C4-2B (cell line): ENCODE measurements at regions not wholly inside any gene's neighbourhood (a gene's known extent, or its start where the extent isn't known, plus 50 kb on each side); places are given as distances from the start of the nearest gene placed in this dataset.
"Not testable (repeated sequence)": the region's sequence is repeated elsewhere in the genome, so short reads cannot be mapped to it uniquely, and the experiment has no call there.

Experiments
- H3K27ac ChIP-seq: fragments of 450-650 bp; 2 replicates; pipeline ENCODE4 v1.5.1; 2017
- ZFX ChIP-seq: fragments of 450-650 bp; IDR thresholded peaks from 2 replicates; pipeline ENCODE4 v1.6.1; 2017
- TF ChIP-seq, protein P1 (sequence below): fragments of 450-650 bp; conservative IDR thresholded peaks from 2 replicates; pipeline ENCODE4 v1.5.1; 2017; ENCODE audit warnings: mild to moderate bottlenecking

DNA sequence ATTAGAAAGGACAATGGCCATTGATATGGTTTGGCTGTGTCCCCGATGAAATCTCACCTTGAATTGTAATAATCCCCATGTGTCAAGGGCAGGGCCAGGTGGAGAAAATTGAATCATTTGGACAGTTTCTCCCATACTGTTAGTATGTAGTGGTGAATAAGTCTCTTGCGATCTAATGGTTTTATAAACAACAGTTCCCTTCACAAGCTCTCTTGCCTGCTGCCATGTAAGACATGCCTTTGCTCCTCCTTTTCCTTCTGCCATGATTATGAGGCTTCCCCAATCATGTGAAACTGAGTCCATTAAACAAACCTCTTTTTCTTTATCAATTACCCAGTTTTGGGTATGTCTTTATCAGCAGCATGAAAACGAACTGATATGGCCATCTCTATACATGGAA lies 302.7 kb downstream of the SFMBT2 start:
- no peak for TF ChIP-seq ZFX
- TF ChIP-seq, protein P1, sequence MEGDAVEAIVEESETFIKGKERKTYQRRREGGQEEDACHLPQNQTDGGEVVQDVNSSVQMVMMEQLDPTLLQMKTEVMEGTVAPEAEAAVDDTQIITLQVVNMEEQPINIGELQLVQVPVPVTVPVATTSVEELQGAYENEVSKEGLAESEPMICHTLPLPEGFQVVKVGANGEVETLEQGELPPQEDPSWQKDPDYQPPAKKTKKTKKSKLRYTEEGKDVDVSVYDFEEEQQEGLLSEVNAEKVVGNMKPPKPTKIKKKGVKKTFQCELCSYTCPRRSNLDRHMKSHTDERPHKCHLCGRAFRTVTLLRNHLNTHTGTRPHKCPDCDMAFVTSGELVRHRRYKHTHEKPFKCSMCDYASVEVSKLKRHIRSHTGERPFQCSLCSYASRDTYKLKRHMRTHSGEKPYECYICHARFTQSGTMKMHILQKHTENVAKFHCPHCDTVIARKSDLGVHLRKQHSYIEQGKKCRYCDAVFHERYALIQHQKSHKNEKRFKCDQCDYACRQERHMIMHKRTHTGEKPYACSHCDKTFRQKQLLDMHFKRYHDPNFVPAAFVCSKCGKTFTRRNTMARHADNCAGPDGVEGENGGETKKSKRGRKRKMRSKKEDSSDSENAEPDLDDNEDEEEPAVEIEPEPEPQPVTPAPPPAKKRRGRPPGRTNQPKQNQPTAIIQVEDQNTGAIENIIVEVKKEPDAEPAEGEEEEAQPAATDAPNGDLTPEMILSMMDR = no peak
- H3K27ac ChIP-seq = no peak overlapping the region

DNA sequence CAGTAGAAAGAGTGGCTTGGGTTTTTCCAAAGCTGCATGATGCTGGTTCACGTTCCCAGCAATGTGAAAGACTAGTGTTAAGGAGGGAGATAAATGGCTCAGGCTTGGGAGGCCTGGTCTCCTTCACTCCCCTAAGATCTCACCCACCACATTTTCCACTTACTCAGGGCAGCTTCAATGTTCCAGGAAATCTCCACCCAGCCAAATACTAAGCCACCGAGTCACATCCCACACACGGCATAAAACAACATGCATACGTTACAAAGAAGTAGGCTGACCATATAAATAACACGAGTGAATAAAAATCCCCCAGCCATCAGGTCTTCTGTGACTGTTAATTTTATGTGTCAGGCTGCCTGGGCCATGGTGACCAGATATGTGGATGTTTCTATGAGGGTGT lies 303.5 kb downstream of the SFMBT2 start:
- TF ChIP-seq, protein P1 = no peak
- TF ChIP-seq ZFX = no peak
- H3K27ac ChIP-seq = no peak overlapping the region

DNA sequence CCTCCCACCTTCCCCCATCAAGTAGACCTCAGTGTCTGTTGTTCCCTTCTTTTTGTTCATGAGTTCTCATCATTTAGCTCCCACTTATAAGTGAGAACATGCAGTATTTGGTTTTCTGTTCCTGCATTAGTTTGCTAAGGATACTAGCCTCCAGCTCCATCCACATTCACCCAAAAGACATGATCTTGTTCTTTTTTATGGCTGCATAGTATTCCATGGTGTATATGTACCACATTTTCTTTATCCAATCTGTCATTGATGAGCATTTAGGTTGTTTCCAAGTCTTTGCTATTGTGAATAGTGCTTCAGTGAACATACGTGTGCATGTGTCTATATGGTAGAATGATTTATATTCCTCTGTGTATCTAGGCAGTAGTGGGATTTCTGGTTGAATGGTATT lies 306.5 kb downstream of the SFMBT2 start:
- not testable (repeated sequence) for H3K27ac ChIP-seq

DNA sequence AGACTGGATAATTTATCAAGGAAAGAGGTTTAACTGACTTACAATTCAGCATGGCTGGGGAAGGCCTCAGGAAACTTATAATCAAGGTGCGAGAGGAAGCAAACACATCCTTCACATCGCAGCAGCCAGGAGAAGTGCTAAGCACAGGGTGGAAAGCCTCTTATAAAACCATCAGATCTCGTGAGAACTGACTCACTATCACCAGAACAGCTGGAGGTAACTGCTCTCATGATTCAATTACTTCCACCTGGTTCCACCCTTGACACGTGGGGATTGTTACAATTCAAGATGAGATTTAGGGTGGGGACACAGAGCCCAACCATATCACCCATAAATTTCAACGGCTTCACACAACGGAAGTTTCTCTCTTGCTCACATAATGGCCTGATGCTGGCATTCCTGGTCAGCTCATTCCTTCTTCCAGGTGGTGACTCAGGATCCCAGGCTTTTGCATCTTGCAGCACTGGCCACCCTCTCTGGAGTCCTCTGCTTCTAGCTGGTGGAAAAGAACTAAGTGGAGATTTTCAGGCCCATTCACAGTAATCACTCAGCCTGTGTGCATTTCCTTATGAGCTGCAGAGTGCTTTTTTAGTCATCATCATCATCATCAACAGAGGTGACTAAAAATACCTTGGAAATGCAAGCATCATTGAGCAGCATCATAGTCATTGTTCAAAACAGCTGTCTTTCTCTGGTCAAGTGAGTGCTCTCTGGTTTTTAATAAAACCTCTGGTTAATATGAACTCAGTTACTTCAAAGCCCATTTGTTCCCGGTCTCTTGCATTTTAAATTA lies 308.1 kb downstream of the SFMBT2 start:
- H3K27ac ChIP-seq = no peak overlapping the region
- TF ChIP-seq, protein P1 = no peak
- TF ChIP-seq ZFX = no peak

DNA sequence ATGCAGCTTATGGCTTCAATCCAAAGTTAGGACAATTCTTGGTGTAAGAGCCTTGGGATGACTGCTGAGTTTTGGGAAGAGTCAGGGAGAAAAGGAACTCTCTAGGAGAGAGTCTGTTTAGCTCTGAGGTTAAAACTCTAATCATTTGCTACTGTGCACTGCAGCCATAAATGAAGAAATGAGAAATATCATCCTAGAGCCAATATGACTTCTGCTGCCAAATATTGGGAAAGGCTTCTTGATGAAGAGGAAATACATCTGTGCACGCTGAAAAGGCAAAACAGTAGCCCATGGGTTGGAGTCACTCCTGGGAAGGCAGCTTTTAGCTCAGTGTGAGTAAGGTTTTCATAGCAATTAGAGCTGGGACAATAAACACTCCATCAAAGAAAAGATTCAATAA lies 308.8 kb downstream of the SFMBT2 start:
- no peak overlapping the region for H3K27ac ChIP-seq
- TF ChIP-seq, protein P1 = no peak
- no peak for TF ChIP-seq ZFX

DNA sequence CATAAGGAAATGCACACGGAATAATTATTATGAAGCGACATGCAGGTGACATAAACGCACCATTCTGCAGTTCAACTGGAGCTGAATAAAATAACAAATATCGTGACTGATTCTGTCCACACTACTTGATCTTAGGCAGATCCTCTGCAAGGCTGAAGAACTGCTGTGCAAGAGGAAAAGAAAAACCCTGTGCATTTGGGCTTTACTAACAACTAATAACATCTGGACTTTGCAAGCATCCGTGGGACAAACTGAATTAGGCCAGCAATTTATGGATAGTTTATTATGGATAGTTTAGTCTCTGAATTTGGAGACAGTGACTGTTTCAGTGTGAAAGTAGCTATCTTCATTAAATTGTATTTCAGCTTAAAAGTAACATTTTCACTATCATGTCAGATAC lies 309.4 kb downstream of the SFMBT2 start:
- TF ChIP-seq, protein P1 = no peak
- TF ChIP-seq ZFX = no peak
- H3K27ac ChIP-seq = no peak overlapping the region

DNA sequence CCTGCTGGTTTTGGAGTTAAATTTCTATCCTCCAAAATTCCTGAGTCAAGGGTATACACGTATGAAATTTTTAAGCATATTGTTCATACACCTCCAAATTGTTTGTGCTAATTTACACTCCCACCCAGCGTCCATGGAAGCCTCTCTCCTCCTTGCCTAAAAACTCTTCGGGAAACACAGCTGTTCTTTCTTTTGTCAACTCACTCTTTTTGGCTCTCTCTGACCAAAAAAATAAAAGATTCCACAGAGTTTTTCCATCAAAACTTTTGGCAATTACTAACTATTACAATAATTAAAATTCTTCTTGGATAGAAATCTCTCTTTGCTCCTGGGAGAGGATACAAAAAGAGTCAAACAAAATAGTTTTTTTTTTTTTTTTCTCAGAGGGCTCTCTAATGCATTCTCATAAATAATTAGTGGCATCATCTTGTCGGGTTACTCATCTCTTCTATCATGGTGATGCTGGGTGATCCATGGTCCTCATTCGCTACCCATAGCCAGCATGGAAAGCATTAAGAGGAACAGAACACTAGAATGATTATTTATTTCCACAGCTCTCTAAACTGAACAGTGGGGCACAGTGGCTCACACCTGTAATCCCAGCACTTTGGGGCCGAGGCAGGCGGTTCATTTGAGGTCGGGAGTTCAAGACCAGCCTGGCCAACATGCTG lies 310.7 kb downstream of the SFMBT2 start:
- TF ChIP-seq, protein P1 = no peak
- no peak for TF ChIP-seq ZFX
- no peak overlapping the region for H3K27ac ChIP-seq
